ENCODE measurements at regions not wholly inside any gene's neighbourhood (a gene's known extent, or its start where the extent isn't known, plus 50 kb on each side); places are given as distances from the start of the nearest gene placed in this dataset.

DNA sequence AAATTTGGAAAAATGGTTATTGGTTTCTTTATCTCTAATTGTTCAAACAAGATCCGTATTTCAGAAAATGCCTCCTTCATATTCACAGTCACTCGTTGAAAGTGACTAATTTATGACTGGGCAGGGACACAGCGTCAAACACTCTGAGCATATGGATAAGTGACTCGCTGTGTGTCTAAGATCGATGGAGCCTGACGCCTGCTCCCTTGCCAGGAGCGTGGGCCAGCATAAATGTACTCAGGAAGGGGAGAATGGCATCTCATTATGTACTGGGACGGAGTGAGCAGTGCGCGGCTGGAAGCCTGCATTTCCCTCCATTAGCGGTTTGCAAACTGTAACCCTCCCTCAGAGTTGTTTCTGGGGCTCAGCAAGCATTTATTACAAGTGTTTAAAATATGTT lies 79.8 kb upstream of the CAST start:
- no peak for DNase-seq
- Histone ChIP-seq H3K9me3 (no peaks in the 10 kb centered on the region), H3K4me3 (no peak overlapping the region), H3K4me1 (peaks cover 0 to 6% (median 0%) of the 10 kb centered on the region in 4 donors), H3K27me3 (no peaks in the 10 kb centered on the region), H3K36me3 (no peaks in the 10 kb centered on the region), H3K27ac (no peak overlapping the region)
- intact Hi-C loops (cut with DNase I): no loop called here
- 19 to 68% methylated on average over 11 of the region's 11 CpGs for WGBS, 2 donors
- TF ChIP-seq EP300 (IDR thresholded peaks at IDR 0.05): no peak
- TF ChIP-seq, protein P1, sequence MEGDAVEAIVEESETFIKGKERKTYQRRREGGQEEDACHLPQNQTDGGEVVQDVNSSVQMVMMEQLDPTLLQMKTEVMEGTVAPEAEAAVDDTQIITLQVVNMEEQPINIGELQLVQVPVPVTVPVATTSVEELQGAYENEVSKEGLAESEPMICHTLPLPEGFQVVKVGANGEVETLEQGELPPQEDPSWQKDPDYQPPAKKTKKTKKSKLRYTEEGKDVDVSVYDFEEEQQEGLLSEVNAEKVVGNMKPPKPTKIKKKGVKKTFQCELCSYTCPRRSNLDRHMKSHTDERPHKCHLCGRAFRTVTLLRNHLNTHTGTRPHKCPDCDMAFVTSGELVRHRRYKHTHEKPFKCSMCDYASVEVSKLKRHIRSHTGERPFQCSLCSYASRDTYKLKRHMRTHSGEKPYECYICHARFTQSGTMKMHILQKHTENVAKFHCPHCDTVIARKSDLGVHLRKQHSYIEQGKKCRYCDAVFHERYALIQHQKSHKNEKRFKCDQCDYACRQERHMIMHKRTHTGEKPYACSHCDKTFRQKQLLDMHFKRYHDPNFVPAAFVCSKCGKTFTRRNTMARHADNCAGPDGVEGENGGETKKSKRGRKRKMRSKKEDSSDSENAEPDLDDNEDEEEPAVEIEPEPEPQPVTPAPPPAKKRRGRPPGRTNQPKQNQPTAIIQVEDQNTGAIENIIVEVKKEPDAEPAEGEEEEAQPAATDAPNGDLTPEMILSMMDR (IDR thresholded peaks at IDR 0.05): no peak
- no peak for TF ChIP-seq POLR2A (IDR thresholded peaks at IDR 0.05)
- no peak for TF ChIP-seq POLR2AphosphoS5 (IDR thresholded peaks at IDR 0.05)

DNA sequence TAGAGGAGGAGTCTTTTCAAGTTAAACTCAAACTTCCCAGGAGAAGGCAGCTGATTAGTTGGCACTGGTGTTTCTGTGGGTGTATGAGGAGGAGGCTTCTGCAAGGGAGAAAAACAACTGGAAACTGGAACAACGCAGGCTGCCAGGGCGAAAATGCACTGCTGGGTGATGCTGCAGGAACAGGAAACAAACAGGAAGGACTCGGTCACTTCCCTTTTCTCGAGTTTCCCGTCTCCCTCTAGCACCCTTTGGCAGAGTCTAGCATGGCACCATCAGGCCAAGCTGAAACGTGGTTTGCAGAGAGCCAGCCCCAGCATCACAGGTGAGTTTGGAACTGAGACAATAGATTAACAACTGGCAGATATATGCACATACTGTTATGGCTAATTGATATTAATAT lies 77.5 kb upstream of the CAST start:
- H3K4me3 ChIP-seq: no peak overlapping the region
- TF ChIP-seq POLR2A (IDR thresholded peaks at IDR 0.05) (no peak), EP300 (IDR thresholded peaks at IDR 0.05) (no peak), POLR2AphosphoS5 (IDR thresholded peaks at IDR 0.05) (no peak)
- TF ChIP-seq, protein P1 (IDR thresholded peaks at IDR 0.05): no peak
- H3K4me1 ChIP-seq: no peaks in the 10 kb centered on the region
- no peak overlapping the region for H3K27ac ChIP-seq
- WGBS, 2 donors: 58 to 85% methylated on average over 6 of the region's 6 CpGs
- intact Hi-C loops (cut with DNase I): no loop called here
- no peak for DNase-seq
- no peaks in the 10 kb centered on the region for H3K9me3 ChIP-seq
- H3K36me3 ChIP-seq: no peaks in the 10 kb centered on the region
- no peaks in the 10 kb centered on the region for H3K27me3 ChIP-seq

DNA sequence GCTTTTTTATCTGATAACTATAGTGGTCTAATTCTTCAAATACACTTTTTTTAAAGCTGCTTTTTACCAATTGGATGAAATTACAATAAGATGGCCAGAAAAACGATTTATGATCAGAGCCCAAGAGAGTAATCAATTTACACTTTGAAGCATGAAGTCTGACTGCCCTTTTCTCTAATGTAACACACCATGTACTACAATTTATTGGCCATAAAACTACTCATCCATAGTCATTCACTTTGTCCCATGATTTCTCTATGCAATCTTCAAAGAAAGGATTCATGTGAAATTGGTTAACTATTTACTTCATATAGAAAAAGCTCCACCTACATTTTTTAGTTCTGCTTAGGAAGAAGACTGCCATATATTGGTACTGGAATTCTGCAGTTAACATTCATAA lies 73.6 kb upstream of the CAST start:
- Histone ChIP-seq H3K36me3 (no peaks in the 10 kb centered on the region), H3K9me3 (no peaks in the 10 kb centered on the region), H3K27ac (no peak overlapping the region), H3K27me3 (no peaks in the 10 kb centered on the region), H3K4me1 (no peaks in the 10 kb centered on the region), H3K4me3 (no peak overlapping the region)
- intact Hi-C loops (cut with DNase I): no loop called here
- 30 to 67% methylated on average over 1 of the region's 1 CpG for whole genome bisulfite sequencing, 2 donors
- no peak for DNase-seq
- TF ChIP-seq POLR2A (IDR thresholded peaks at IDR 0.05) (no peak), EP300 (IDR thresholded peaks at IDR 0.05) (no peak), POLR2AphosphoS5 (IDR thresholded peaks at IDR 0.05) (no peak)

DNA sequence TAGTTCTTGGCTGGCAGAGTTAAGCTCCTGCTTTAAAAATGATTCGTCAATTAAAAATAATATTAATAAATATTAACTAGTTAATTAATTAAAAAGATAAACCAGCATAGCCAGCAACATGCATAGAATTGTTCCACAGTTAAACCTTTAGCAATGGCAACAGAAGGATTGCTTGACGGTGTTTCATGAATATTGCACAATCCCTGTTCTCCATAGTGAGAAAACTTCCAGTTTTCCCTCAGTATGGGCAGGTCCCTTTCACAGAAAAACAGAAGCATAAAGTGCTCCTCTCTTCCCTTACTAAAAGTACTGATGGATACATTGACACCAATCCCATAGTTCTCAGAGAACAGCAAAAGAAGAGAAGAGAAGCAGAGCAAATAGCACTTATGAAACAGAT lies 71.4 kb upstream of the CAST start:
- 85 to 87% methylated on average over 2 of the region's 2 CpGs for WGBS, 2 donors
- intact Hi-C loops (cut with DNase I): no loop called here
- TF ChIP-seq POLR2AphosphoS5 (IDR thresholded peaks at IDR 0.05): no peak
- no peak for TF ChIP-seq EP300 (IDR thresholded peaks at IDR 0.05)
- no peak for TF ChIP-seq POLR2A (IDR thresholded peaks at IDR 0.05)
- TF ChIP-seq, protein P1 (IDR thresholded peaks at IDR 0.05): no peak

DNA sequence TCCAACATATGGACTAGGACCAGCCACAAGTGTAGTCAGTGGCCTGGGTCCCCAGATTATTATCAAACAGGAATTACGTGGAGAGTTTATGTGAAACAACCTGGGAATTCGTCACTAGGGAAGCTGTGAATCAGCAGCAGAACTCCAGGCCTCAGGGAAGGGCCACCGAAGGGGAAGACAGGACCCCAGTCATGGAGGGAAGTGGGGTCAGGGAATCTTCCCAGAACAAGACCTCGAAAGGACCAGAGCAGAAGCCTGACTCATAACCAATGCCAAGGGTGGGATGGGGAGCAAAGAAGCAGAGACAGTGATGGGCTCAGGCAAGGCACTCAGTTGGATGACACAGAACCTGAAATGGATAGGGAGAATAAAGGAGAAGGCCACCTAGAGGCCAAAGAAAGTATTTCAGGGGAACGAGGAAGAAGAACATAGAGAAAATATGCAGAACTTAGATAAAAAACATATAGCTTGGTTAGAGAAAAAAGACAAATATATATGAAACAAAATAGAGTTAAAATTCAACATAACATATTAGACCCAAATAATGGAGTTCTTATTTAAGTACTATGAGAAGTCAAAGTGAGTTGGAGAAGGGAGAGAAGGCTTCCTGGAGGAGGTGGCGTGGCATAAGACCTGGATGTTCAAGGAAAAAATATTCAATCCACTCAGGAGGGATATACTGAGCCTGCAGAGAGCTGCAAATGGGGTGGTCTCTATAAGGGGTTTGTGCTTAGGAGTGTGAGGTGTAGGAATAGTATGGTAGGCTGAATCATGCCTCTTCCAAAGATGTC lies 66.7 kb upstream of the CAST start:
- Histone ChIP-seq H3K4me3 (no peak overlapping the region), H3K27ac (no peak overlapping the region), H3K27me3 (no peaks in the 10 kb centered on the region), H3K36me3 (no peaks in the 10 kb centered on the region), H3K9me3 (no peaks in the 10 kb centered on the region), H3K4me1 (no peaks in the 10 kb centered on the region)
- WGBS, 2 donors: 84 to 86% methylated on average over 6 of the region's 6 CpGs
- TF ChIP-seq EP300 (IDR thresholded peaks at IDR 0.05) (no peak), POLR2A (IDR thresholded peaks at IDR 0.05) (no peak), POLR2AphosphoS5 (IDR thresholded peaks at IDR 0.05) (no peak)
- TF ChIP-seq, protein P1 (IDR thresholded peaks at IDR 0.05): no peak
- intact Hi-C loops (cut with DNase I): no loop called here
- no peak for DNase-seq

More for the DNA sequence above, 71.4 kb upstream of the CAST start:
- Histone ChIP-seq H3K4me1 (no peaks in the 10 kb centered on the region), H3K27ac (no peak overlapping the region), H3K27me3 (no peaks in the 10 kb centered on the region), H3K9me3 (no peaks in the 10 kb centered on the region), H3K36me3 (no peaks in the 10 kb centered on the region), H3K4me3 (no peak overlapping the region)
- no peak for DNase-seq
